T-helper 2 cell treated with Interferon-gamma antibody and Interleukin-4, amounts not matched to agents 5 μg/mL and 100 μg/mL, for 36 hours (primary cell): ENCODE measurements at regions not wholly inside any gene's neighbourhood (a gene's known extent, or its start where the extent isn't known, plus 50 kb on each side); places are given as distances from the start of the nearest gene placed in this dataset.
"Not testable (repeated sequence)": the region's sequence is repeated elsewhere in the genome, so short reads cannot be mapped to it uniquely, and the experiment has no call there.

Experiments
- DNase-seq: peaks from one replicate; pipeline ENCODE4 v3.0.0; 2021; ENCODE audit warnings: low spot score
- H3K27ac Mint-ChIP-seq: one replicate; pipeline ENCODE4 v1.8.0; 2021; ENCODE audit warnings: mild to moderate bottlenecking, mixed read lengths
- H3K27me3 Mint-ChIP-seq: one replicate; pipeline ENCODE4 v1.8.0; 2021; ENCODE audit warnings: low read depth, mixed read lengths
- H3K36me3 Mint-ChIP-seq: one replicate; pipeline ENCODE4 v1.8.0; 2021; ENCODE audit warnings: low read depth, mixed read lengths
- H3K4me1 Mint-ChIP-seq: one replicate; pipeline ENCODE4 v1.8.0; 2021; ENCODE audit warnings: low read depth, mixed read lengths
- H3K4me3 Mint-ChIP-seq: one replicate; pipeline ENCODE4 v1.8.0; 2022; ENCODE audit warnings: mild to moderate bottlenecking, moderate library complexity, mixed read lengths
- H3K9me3 Mint-ChIP-seq: one replicate; pipeline ENCODE4 v1.8.0; 2021; ENCODE audit warnings: mixed read lengths

GRCh38 chr16:63813862-63814261, 1308.0 kb downstream of the CDH11 start:
- Mint-ChIP-seq H3K9me3 (peaks cover 42% of the 10 kb centered on the region), H3K27me3 (no peaks in the 10 kb centered on the region), H3K4me3 (no peak overlapping the region), H3K27ac (no peak overlapping the region), H3K36me3 (no peaks in the 10 kb centered on the region), H3K4me1 (no peaks in the 10 kb centered on the region)
- DNase-seq, result no peak

GRCh38 chr16:63808730-63809129, 1313.1 kb downstream of the CDH11 start:
- Mint-ChIP-seq H3K9me3 (peaks cover 33% of the 10 kb centered on the region), H3K4me1 (no peaks in the 10 kb centered on the region), H3K4me3 (no peak overlapping the region), H3K27ac (no peak overlapping the region), H3K36me3 (no peaks in the 10 kb centered on the region), H3K27me3 (no peaks in the 10 kb centered on the region)
- no peak for DNase-seq

GRCh38 chr16:63806794-63807506, 1314.9 kb downstream of the CDH11 start:
- no peak for DNase-seq
- Mint-ChIP-seq H3K4me3 (no peak overlapping the region), H3K27me3 (no peaks in the 10 kb centered on the region), H3K27ac (no peak overlapping the region), H3K36me3 (no peaks in the 10 kb centered on the region), H3K9me3 (peaks cover 39% of the 10 kb centered on the region), H3K4me1 (no peaks in the 10 kb centered on the region)

- Mint-ChIP-seq H3K9me3 (peaks cover 43% of the 10 kb centered on the region), H3K27me3 (no peaks in the 10 kb centered on the region), H3K4me1 (no peaks in the 10 kb centered on the region), H3K4me3 (no peak overlapping the region), H3K27ac (no peak overlapping the region), H3K36me3 (no peaks in the 10 kb centered on the region)
- no peak for DNase-seq
Observed at GRCh38 chr16:63804126-63804525, 1317.7 kb downstream of the CDH11 start.

GRCh38 chr16:63789603-63790002, 1332.3 kb downstream of the CDH11 start:
- no peaks in the 10 kb centered on the region for H3K4me1 Mint-ChIP-seq
- H3K4me3 Mint-ChIP-seq, result no peak overlapping the region
- no peaks in the 10 kb centered on the region for H3K27me3 Mint-ChIP-seq
- DNase-seq, result no peak
- H3K9me3 Mint-ChIP-seq, result peaks cover 55% of the 10 kb centered on the region
- no peak overlapping the region for H3K27ac Mint-ChIP-seq
- no peaks in the 10 kb centered on the region for H3K36me3 Mint-ChIP-seq

- Mint-ChIP-seq H3K27me3 (no peaks in the 10 kb centered on the region), H3K9me3 (peaks cover 58% of the 10 kb centered on the region), H3K4me1 (no peaks in the 10 kb centered on the region), H3K27ac (no peak overlapping the region), H3K4me3 (no peak overlapping the region), H3K36me3 (no peaks in the 10 kb centered on the region)
- no peak for DNase-seq
Observed at GRCh38 chr16:63787014-63787413, 1334.8 kb downstream of the CDH11 start.

GRCh38 chr16:63785170-63785569, 1336.7 kb downstream of the CDH11 start:
- no peak for DNase-seq
- no peak overlapping the region for H3K4me3 Mint-ChIP-seq
- no peaks in the 10 kb centered on the region for H3K36me3 Mint-ChIP-seq
- H3K27me3 Mint-ChIP-seq, result no peaks in the 10 kb centered on the region
- H3K4me1 Mint-ChIP-seq, result no peaks in the 10 kb centered on the region
- peaks cover 59% of the 10 kb centered on the region for H3K9me3 Mint-ChIP-seq
- no peak overlapping the region for H3K27ac Mint-ChIP-seq

GRCh38 chr16:63776437-63776836, 1345.4 kb downstream of the CDH11 start:
- DNase-seq, result no peak
- no peak overlapping the region for H3K4me3 Mint-ChIP-seq
- no peaks in the 10 kb centered on the region for H3K36me3 Mint-ChIP-seq
- no peak overlapping the region for H3K27ac Mint-ChIP-seq
- peaks cover 43% of the 10 kb centered on the region for H3K9me3 Mint-ChIP-seq
- no peaks in the 10 kb centered on the region for H3K27me3 Mint-ChIP-seq
- no peaks in the 10 kb centered on the region for H3K4me1 Mint-ChIP-seq

- Mint-ChIP-seq H3K4me1 (no peaks in the 10 kb centered on the region), H3K9me3 (peaks cover 43% of the 10 kb centered on the region), H3K27ac (no peak overlapping the region), H3K4me3 (no peak overlapping the region), H3K27me3 (no peaks in the 10 kb centered on the region), H3K36me3 (no peaks in the 10 kb centered on the region)
- no peak for DNase-seq
Observed at GRCh38 chr16:63776034-63776433, 1345.8 kb downstream of the CDH11 start.

GRCh38 chr16:63774302-63774701, 1347.6 kb downstream of the CDH11 start:
- Mint-ChIP-seq H3K4me3 (no peak overlapping the region), H3K27me3 (no peaks in the 10 kb centered on the region), H3K36me3 (no peaks in the 10 kb centered on the region), H3K9me3 (peaks cover 45% of the 10 kb centered on the region), H3K4me1 (no peaks in the 10 kb centered on the region), H3K27ac (no peak overlapping the region)
- no peak for DNase-seq

GRCh38 chr16:63769211-63769610, 1352.7 kb downstream of the CDH11 start:
- H3K9me3 Mint-ChIP-seq, result peaks cover 49% of the 10 kb centered on the region
- H3K27ac Mint-ChIP-seq, result no peak overlapping the region
- no peaks in the 10 kb centered on the region for H3K4me1 Mint-ChIP-seq
- no peaks in the 10 kb centered on the region for H3K27me3 Mint-ChIP-seq
- no peaks in the 10 kb centered on the region for H3K36me3 Mint-ChIP-seq
- DNase-seq, result no peak
- no peak overlapping the region for H3K4me3 Mint-ChIP-seq

- peaks cover 59% of the 10 kb centered on the region for H3K9me3 Mint-ChIP-seq
- H3K36me3 Mint-ChIP-seq, H3K4me1 Mint-ChIP-seq: not testable (repeated sequence)
Observed at GRCh38 chr16:63760246-63760645, 1361.6 kb downstream of the CDH11 start.

GRCh38 chr16:63752347-63752746, 1369.5 kb downstream of the CDH11 start:
- H3K4me3 Mint-ChIP-seq, result no peak overlapping the region
- H3K9me3 Mint-ChIP-seq, result peaks cover 52% of the 10 kb centered on the region
- H3K27me3 Mint-ChIP-seq, result no peaks in the 10 kb centered on the region
- H3K36me3 Mint-ChIP-seq, result no peaks in the 10 kb centered on the region
- H3K4me1 Mint-ChIP-seq, result no peaks in the 10 kb centered on the region
- H3K27ac Mint-ChIP-seq, result no peak overlapping the region
- no peak for DNase-seq

More at GRCh38 chr16:63760246-63760645, 1361.6 kb downstream of the CDH11 start:
- H3K27me3 Mint-ChIP-seq, H3K4me3 Mint-ChIP-seq, H3K27ac Mint-ChIP-seq, DNase-seq: not testable (repeated sequence)

GRCh38 chr16:63749276-63749675, 1372.6 kb downstream of the CDH11 start:
- Mint-ChIP-seq H3K27ac (no peak overlapping the region), H3K9me3 (peaks cover 45% of the 10 kb centered on the region), H3K4me3 (no peak overlapping the region), H3K36me3 (no peaks in the 10 kb centered on the region), H3K4me1 (no peaks in the 10 kb centered on the region), H3K27me3 (no peaks in the 10 kb centered on the region)
- no peak for DNase-seq

- no peak overlapping the region for H3K27ac Mint-ChIP-seq
- H3K4me3 Mint-ChIP-seq, result no peak overlapping the region
- H3K36me3 Mint-ChIP-seq, result no peaks in the 10 kb centered on the region
- no peak for DNase-seq
- H3K9me3 Mint-ChIP-seq, result peaks cover 44% of the 10 kb centered on the region
- no peaks in the 10 kb centered on the region for H3K4me1 Mint-ChIP-seq
- no peaks in the 10 kb centered on the region for H3K27me3 Mint-ChIP-seq
Observed at GRCh38 chr16:63745456-63745855, 1376.4 kb downstream of the CDH11 start.
